K562 (cell line): ENCODE measurements at regions not wholly inside any gene's neighbourhood (a gene's known extent, or its start where the extent isn't known, plus 50 kb on each side); places are given as distances from the start of the nearest gene placed in this dataset.

ENCODE experiments used
- HDGF ChIP-seq: fragments of 450-650 bp; IDR thresholded peaks from 2 replicates; pipeline ENCODE4 v1.6.1; 2016
- MXI1 ChIP-seq: IDR thresholded peaks from 2 replicates; pipeline ENCODE4 v1.6.1; 2011; ENCODE audit warnings: low read depth, mild to moderate bottlenecking, improper control_type of control experiment, low read length
- NR1H2 ChIP-seq: sonication (generic); formaldehyde crosslinking; IDR thresholded peaks from 2 replicates; pipeline ENCODE4 v1.4.0; 2020; ENCODE audit warnings: mild to moderate bottlenecking, missing genetic modification reagents

DNA sequence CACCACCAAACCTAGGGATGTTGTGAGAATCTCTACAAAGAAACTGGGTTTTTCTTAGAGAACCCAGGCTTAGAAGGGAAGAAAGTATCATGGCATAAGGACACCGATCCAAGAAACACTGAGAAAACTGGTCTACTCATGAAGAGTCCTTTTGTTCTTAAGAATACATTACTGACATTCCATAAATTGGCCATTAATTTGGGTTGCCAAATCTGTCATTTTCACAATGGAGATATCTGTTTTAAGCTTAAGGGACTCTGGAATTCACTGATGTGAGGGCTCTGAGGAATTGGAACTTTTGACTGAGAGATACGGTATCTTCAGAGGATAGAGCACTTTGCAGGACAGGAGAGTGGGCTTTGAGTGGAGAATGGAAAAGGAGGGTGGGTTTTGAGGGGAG lies 315.3 kb upstream of the ZNF608 start:
- TF ChIP-seq HDGF (no peak), MXI1 (no peak), NR1H2 (CRISPR knock-in tag) (no peak)
